KMS-11 (cell line): ENCODE measurements at regions not wholly inside any gene's neighbourhood (a gene's known extent, or its start where the extent isn't known, plus 50 kb on each side); places are given as distances from the start of the nearest gene placed in this dataset.

Source experiments
- H2AFZ ChIP-seq: fragments of 200-600 bp; sonication (generic); 2 replicates; pipeline ENCODE4 v1.6.1; 2016; ENCODE audit warnings: antibody characterized with exemption, mixed run types, low read depth
- H3K27ac ChIP-seq: fragments of 200-600 bp; sonication (generic); 2 replicates; pipeline ENCODE4 v1.6.1; 2016; ENCODE audit warnings: mild to moderate bottlenecking, mixed run types
- H3K27me3 ChIP-seq: fragments of 200-600 bp; sonication (generic); 2 replicates; pipeline ENCODE4 v1.6.1; 2017; ENCODE audit warnings: mild to moderate bottlenecking, low read depth, mixed run types, moderate library complexity; ENCODE audit not compliant: insufficient read depth
- H3K36me3 ChIP-seq: fragments of 200-600 bp; sonication (generic); 2 replicates; pipeline ENCODE4 v1.6.1; 2017; ENCODE audit warnings: mild to moderate bottlenecking, mixed run types; ENCODE audit not compliant: insufficient read depth
- H3K4me1 ChIP-seq: fragments of 200-600 bp; sonication (generic); 2 replicates; pipeline ENCODE4 v1.6.1; 2016; ENCODE audit warnings: mild to moderate bottlenecking, low read depth, mixed run types; ENCODE audit not compliant: poor library complexity, severe bottlenecking
- H3K4me2 ChIP-seq: fragments of 200-600 bp; sonication (generic); 2 replicates; pipeline ENCODE4 v1.7.0; 2016; ENCODE audit warnings: mild to moderate bottlenecking, mixed run types
- H3K4me3 ChIP-seq: fragments of 200-600 bp; sonication (generic); IDR thresholded peaks from 2 replicates; pipeline ENCODE4 v1.6.1; 2017; ENCODE audit warnings: low read depth, low read length, mixed read lengths; ENCODE audit not compliant: insufficient read depth
- H3K79me2 ChIP-seq: fragments of 200-600 bp; sonication (generic); 2 replicates; pipeline ENCODE4 v1.6.1; 2016; ENCODE audit warnings: low read depth, mixed run types; ENCODE audit not compliant: insufficient read depth
- H3K9ac ChIP-seq: fragments of 200-600 bp; sonication (generic); 2 replicates; pipeline ENCODE4 v1.6.1; 2016; ENCODE audit warnings: mild to moderate bottlenecking, mixed run types
- H4K20me1 ChIP-seq: fragments of 200-600 bp; sonication (generic); 2 replicates; pipeline ENCODE4 v1.6.1; 2016; ENCODE audit warnings: mild to moderate bottlenecking, mixed run types; ENCODE audit not compliant: insufficient read depth
- CTCF ChIP-seq: fragments of 200-600 bp; sonication (generic); conservative IDR thresholded peaks from 2 replicates; pipeline ENCODE4 v1.6.1; 2017; ENCODE audit warnings: low read depth, mild to moderate bottlenecking, antibody characterized with exemption, low read length, moderate library complexity, mixed read lengths

- Histone ChIP-seq H3K79me2 (no peaks in the 10 kb centered on the region), H3K4me3 (no peak overlapping the region), H2AFZ (no peak overlapping the region), H3K27ac (no peak overlapping the region), H3K36me3 (no peaks in the 10 kb centered on the region), H3K9ac (no peak overlapping the region), H4K20me1 (no peaks in the 10 kb centered on the region), H3K27me3 (no peaks in the 10 kb centered on the region), H3K4me1 (no peaks in the 10 kb centered on the region), H3K4me2 (no peak overlapping the region)
- no peak for TF ChIP-seq CTCF
Observed at GRCh38 chr3:61333192-61333961, 82.1 kb upstream of the FHIT start.

GRCh38 chr3:61334783-61335182, 83.5 kb upstream of the FHIT start:
- H3K4me1 ChIP-seq: no peaks in the 10 kb centered on the region
- no peak overlapping the region for H3K27ac ChIP-seq

GRCh38 chr3:61340931-61341461, 89.7 kb upstream of the FHIT start:
- no peak for TF ChIP-seq CTCF
- no peaks in the 10 kb centered on the region for H3K27me3 ChIP-seq
- no peak overlapping the region for H3K27ac ChIP-seq
- no peaks in the 10 kb centered on the region for H3K4me1 ChIP-seq
- no peaks in the 10 kb centered on the region for H3K36me3 ChIP-seq
- H3K9ac ChIP-seq: no peak overlapping the region
- H4K20me1 ChIP-seq: no peaks in the 10 kb centered on the region
- no peak overlapping the region for H3K4me2 ChIP-seq
- H3K79me2 ChIP-seq: no peaks in the 10 kb centered on the region
- no peak overlapping the region for H3K4me3 ChIP-seq
- no peak overlapping the region for H2AFZ ChIP-seq

More at GRCh38 chr3:61334783-61335182, 83.5 kb upstream of the FHIT start:
- Histone ChIP-seq H2AFZ (no peak overlapping the region), H3K79me2 (no peaks in the 10 kb centered on the region), H3K4me3 (no peak overlapping the region), H3K4me2 (no peak overlapping the region), H4K20me1 (no peaks in the 10 kb centered on the region), H3K36me3 (no peaks in the 10 kb centered on the region), H3K9ac (no peak overlapping the region), H3K27me3 (no peaks in the 10 kb centered on the region)
- TF ChIP-seq CTCF: no peak

- Histone ChIP-seq H2AFZ (no peak overlapping the region), H3K9ac (no peak overlapping the region), H4K20me1 (no peaks in the 10 kb centered on the region), H3K4me3 (no peak overlapping the region), H3K27ac (no peak overlapping the region), H3K4me2 (no peak overlapping the region), H3K36me3 (no peaks in the 10 kb centered on the region), H3K79me2 (no peaks in the 10 kb centered on the region), H3K27me3 (no peaks in the 10 kb centered on the region), H3K4me1 (no peaks in the 10 kb centered on the region)
- TF ChIP-seq CTCF: no peak
Observed at GRCh38 chr3:61343543-61343942, 92.3 kb upstream of the FHIT start.
